Stimulated activated naive CD8-positive, alpha-beta T cell treated with anti-CD3 and anti-CD28 coated beads, Interleukin-15, Interleukin-2, amounts not matched to agents 100 ng/mL and 50 ng/mL, for 24 hours (primary cell): ENCODE measurements at regions not wholly inside any gene's neighbourhood (a gene's known extent, or its start where the extent isn't known, plus 50 kb on each side); places are given as distances from the start of the nearest gene placed in this dataset.

Source experiments
- H3K27ac Mint-ChIP-seq: one replicate; pipeline ENCODE4 v1.8.0; 2021; ENCODE audit warnings: mild to moderate bottlenecking, mixed read lengths
- H3K27me3 Mint-ChIP-seq: one replicate; pipeline ENCODE4 v1.8.0; 2021; ENCODE audit warnings: mixed read lengths
- H3K36me3 Mint-ChIP-seq: one replicate; pipeline ENCODE4 v1.8.0; 2021; ENCODE audit warnings: low read depth, mixed read lengths
- H3K4me1 Mint-ChIP-seq: one replicate; pipeline ENCODE4 v1.8.0; 2021; ENCODE audit warnings: low read depth, mixed read lengths
- H3K4me3 Mint-ChIP-seq: one replicate; pipeline ENCODE4 v1.8.0; 2021; ENCODE audit warnings: mild to moderate bottlenecking, mixed read lengths
- H3K9me3 Mint-ChIP-seq: one replicate; pipeline ENCODE4 v1.8.0; 2021; ENCODE audit warnings: mixed read lengths

GRCh38 chr20:37615340-37616109 lies 78.3 kb upstream of the CTNNBL1 start:
- no peaks in the 10 kb centered on the region for H3K4me1 Mint-ChIP-seq
- H3K4me3 Mint-ChIP-seq = no peak overlapping the region
- no peaks in the 10 kb centered on the region for H3K9me3 Mint-ChIP-seq
- H3K36me3 Mint-ChIP-seq = no peaks in the 10 kb centered on the region
- no peak overlapping the region for H3K27ac Mint-ChIP-seq
- peaks cover 30% of the 10 kb centered on the region for H3K27me3 Mint-ChIP-seq

- H3K9me3 Mint-ChIP-seq = no peaks in the 10 kb centered on the region
- H3K4me1 Mint-ChIP-seq = no peaks in the 10 kb centered on the region
- H3K36me3 Mint-ChIP-seq = no peaks in the 10 kb centered on the region
- no peak overlapping the region for H3K27ac Mint-ChIP-seq
- H3K27me3 Mint-ChIP-seq = peaks cover 16% of the 10 kb centered on the region
- H3K4me3 Mint-ChIP-seq = no peak overlapping the region
Measured at GRCh38 chr20:37611852-37612251, 82.0 kb upstream of the CTNNBL1 start.

- Mint-ChIP-seq H3K27me3 (peaks cover 14% of the 10 kb centered on the region), H3K36me3 (no peaks in the 10 kb centered on the region), H3K4me1 (no peaks in the 10 kb centered on the region), H3K9me3 (no peaks in the 10 kb centered on the region), H3K27ac (no peak overlapping the region), H3K4me3 (no peak overlapping the region)
Measured at GRCh38 chr20:37611346-37611745, 82.5 kb upstream of the CTNNBL1 start.

GRCh38 chr20:37610203-37610798 lies 82.6 kb upstream of the BLCAP start:
- H3K27ac Mint-ChIP-seq = no peak overlapping the region
- H3K36me3 Mint-ChIP-seq = no peaks in the 10 kb centered on the region
- H3K4me3 Mint-ChIP-seq = no peak overlapping the region
- no peaks in the 10 kb centered on the region for H3K4me1 Mint-ChIP-seq
- H3K27me3 Mint-ChIP-seq = peaks cover 18% of the 10 kb centered on the region
- H3K9me3 Mint-ChIP-seq = no peaks in the 10 kb centered on the region

- H3K27ac Mint-ChIP-seq = no peak overlapping the region
- H3K36me3 Mint-ChIP-seq = no peaks in the 10 kb centered on the region
- H3K4me1 Mint-ChIP-seq = no peaks in the 10 kb centered on the region
- H3K9me3 Mint-ChIP-seq = no peaks in the 10 kb centered on the region
- H3K4me3 Mint-ChIP-seq = no peak overlapping the region
- peaks cover 40% of the 10 kb centered on the region for H3K27me3 Mint-ChIP-seq
Measured at GRCh38 chr20:37602634-37603033, 75.0 kb upstream of the BLCAP start.

- H3K4me3 Mint-ChIP-seq = no peak overlapping the region
- no peaks in the 10 kb centered on the region for H3K4me1 Mint-ChIP-seq
- no peaks in the 10 kb centered on the region for H3K36me3 Mint-ChIP-seq
- H3K27ac Mint-ChIP-seq = no peak overlapping the region
- peaks cover 44% of the 10 kb centered on the region for H3K27me3 Mint-ChIP-seq
- no peaks in the 10 kb centered on the region for H3K9me3 Mint-ChIP-seq
Measured at GRCh38 chr20:37600486-37600885, 72.8 kb upstream of the BLCAP start.

- H3K36me3 Mint-ChIP-seq = no peaks in the 10 kb centered on the region
- no peak overlapping the region for H3K4me3 Mint-ChIP-seq
- peaks cover 37% of the 10 kb centered on the region for H3K27me3 Mint-ChIP-seq
Measured at GRCh38 chr20:37598575-37599342, 71.1 kb upstream of the BLCAP start.

GRCh38 chr20:37598100-37598543 lies 70.4 kb upstream of the BLCAP start:
- no peak overlapping the region for H3K27ac Mint-ChIP-seq
- peaks cover 41% of the 10 kb centered on the region for H3K27me3 Mint-ChIP-seq
- H3K4me1 Mint-ChIP-seq = no peaks in the 10 kb centered on the region
- no peaks in the 10 kb centered on the region for H3K36me3 Mint-ChIP-seq
- H3K9me3 Mint-ChIP-seq = no peaks in the 10 kb centered on the region
- H3K4me3 Mint-ChIP-seq = no peak overlapping the region

More at GRCh38 chr20:37598575-37599342, 71.1 kb upstream of the BLCAP start:
- no peaks in the 10 kb centered on the region for H3K9me3 Mint-ChIP-seq
- H3K4me1 Mint-ChIP-seq = no peaks in the 10 kb centered on the region
- no peak overlapping the region for H3K27ac Mint-ChIP-seq

GRCh38 chr20:37596890-37597536 lies 69.3 kb upstream of the BLCAP start:
- peaks cover 49% of the 10 kb centered on the region for H3K27me3 Mint-ChIP-seq
- no peak overlapping the region for H3K4me3 Mint-ChIP-seq
- H3K36me3 Mint-ChIP-seq = no peaks in the 10 kb centered on the region
- H3K9me3 Mint-ChIP-seq = no peaks in the 10 kb centered on the region
- H3K4me1 Mint-ChIP-seq = no peaks in the 10 kb centered on the region
- no peak overlapping the region for H3K27ac Mint-ChIP-seq

GRCh38 chr20:37596168-37596567 lies 68.5 kb upstream of the BLCAP start:
- Mint-ChIP-seq H3K4me3 (no peak overlapping the region), H3K36me3 (no peaks in the 10 kb centered on the region), H3K27ac (no peak overlapping the region)

GRCh38 chr20:37593710-37594109 lies 66.0 kb upstream of the BLCAP start:
- H3K27ac Mint-ChIP-seq = no peak overlapping the region
- H3K36me3 Mint-ChIP-seq = no peaks in the 10 kb centered on the region
- no peak overlapping the region for H3K4me3 Mint-ChIP-seq
- H3K9me3 Mint-ChIP-seq = no peaks in the 10 kb centered on the region
- no peaks in the 10 kb centered on the region for H3K4me1 Mint-ChIP-seq
- H3K27me3 Mint-ChIP-seq = peaks cover 35% of the 10 kb centered on the region

More at GRCh38 chr20:37596168-37596567, 68.5 kb upstream of the BLCAP start:
- H3K9me3 Mint-ChIP-seq = no peaks in the 10 kb centered on the region
- H3K27me3 Mint-ChIP-seq = peaks cover 54% of the 10 kb centered on the region
- no peaks in the 10 kb centered on the region for H3K4me1 Mint-ChIP-seq

- Mint-ChIP-seq H3K4me3 (no peak overlapping the region), H3K36me3 (no peaks in the 10 kb centered on the region), H3K27ac (no peak overlapping the region), H3K27me3 (peaks cover 35% of the 10 kb centered on the region), H3K9me3 (peaks cover under 1% of the 10 kb centered on the region), H3K4me1 (no peaks in the 10 kb centered on the region)
Measured at GRCh38 chr20:37590938-37591490, 63.3 kb upstream of the BLCAP start.

GRCh38 chr20:37586078-37586477 lies 58.4 kb upstream of the BLCAP start:
- Mint-ChIP-seq H3K4me1 (no peaks in the 10 kb centered on the region), H3K9me3 (peaks cover 5% of the 10 kb centered on the region), H3K27me3 (peaks cover 28% of the 10 kb centered on the region), H3K4me3 (no peak overlapping the region), H3K36me3 (no peaks in the 10 kb centered on the region), H3K27ac (no peak overlapping the region)

GRCh38 chr20:37584238-37584807 lies 56.6 kb upstream of the BLCAP start:
- Mint-ChIP-seq H3K4me3 (no peak overlapping the region), H3K27ac (no peak overlapping the region), H3K36me3 (no peaks in the 10 kb centered on the region), H3K9me3 (peaks cover 5% of the 10 kb centered on the region), H3K4me1 (no peaks in the 10 kb centered on the region), H3K27me3 (peaks cover 36% of the 10 kb centered on the region)
